Vagina (tissue), 2 donors: ENCODE measurements at regions not wholly inside any gene's neighbourhood (a gene's known extent, or its start where the extent isn't known, plus 50 kb on each side); places are given as distances from the start of the nearest gene placed in this dataset.

Experiments used
- POLR2A ChIP-seq, 2 donors: fragments of 450-650 bp; IDR thresholded peaks; one replicate each; pipeline ENCODE4 v1.6.1; 2017; ENCODE audit warnings: antibody characterized with exemption in 2 of 2, mild to moderate bottlenecking in 2 of 2, moderate library complexity in 2 of 2
- TF ChIP-seq, protein P1 (sequence below), 3 experiments: fragments of 450-650 bp in 2 of 3; fragments of 200-600 bp in 1 of 3; sonication (generic) in 1 of 3; IDR thresholded peaks; one replicate each; pipeline ENCODE4 v1.5.1; 2017 to 2019; ENCODE audit warnings: antibody characterized with exemption in 3 of 3, mild to moderate bottlenecking in 2 of 3, moderate library complexity in 2 of 3

DNA sequence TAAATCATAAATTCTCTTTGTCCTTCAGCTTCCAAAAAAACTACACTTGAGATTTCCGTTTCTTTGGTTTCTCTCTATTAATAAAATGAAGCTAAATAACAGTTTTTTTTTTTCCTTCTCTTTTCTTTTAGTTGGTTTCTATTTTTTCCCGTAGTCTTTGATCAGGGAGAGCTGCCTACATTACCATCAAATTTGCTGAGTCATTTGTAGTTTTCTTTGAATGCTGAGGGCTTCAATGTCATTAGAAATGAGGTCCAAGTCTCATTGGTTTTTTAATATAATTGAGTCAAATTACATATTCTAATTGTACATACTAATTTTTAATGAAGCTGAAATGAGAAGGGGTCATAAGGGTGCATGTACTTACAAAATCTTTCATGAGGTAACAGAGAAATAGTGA, 550.2 kb downstream of the GBA3 start:
- TF ChIP-seq, protein P1, sequence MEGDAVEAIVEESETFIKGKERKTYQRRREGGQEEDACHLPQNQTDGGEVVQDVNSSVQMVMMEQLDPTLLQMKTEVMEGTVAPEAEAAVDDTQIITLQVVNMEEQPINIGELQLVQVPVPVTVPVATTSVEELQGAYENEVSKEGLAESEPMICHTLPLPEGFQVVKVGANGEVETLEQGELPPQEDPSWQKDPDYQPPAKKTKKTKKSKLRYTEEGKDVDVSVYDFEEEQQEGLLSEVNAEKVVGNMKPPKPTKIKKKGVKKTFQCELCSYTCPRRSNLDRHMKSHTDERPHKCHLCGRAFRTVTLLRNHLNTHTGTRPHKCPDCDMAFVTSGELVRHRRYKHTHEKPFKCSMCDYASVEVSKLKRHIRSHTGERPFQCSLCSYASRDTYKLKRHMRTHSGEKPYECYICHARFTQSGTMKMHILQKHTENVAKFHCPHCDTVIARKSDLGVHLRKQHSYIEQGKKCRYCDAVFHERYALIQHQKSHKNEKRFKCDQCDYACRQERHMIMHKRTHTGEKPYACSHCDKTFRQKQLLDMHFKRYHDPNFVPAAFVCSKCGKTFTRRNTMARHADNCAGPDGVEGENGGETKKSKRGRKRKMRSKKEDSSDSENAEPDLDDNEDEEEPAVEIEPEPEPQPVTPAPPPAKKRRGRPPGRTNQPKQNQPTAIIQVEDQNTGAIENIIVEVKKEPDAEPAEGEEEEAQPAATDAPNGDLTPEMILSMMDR (IDR thresholded peaks at IDR 0.05): no peak
- TF ChIP-seq POLR2A (IDR thresholded peaks at IDR 0.05): no peak
